HG03432 (cell line): ENCODE measurements at regions not wholly inside any gene's neighbourhood (a gene's known extent, or its start where the extent isn't known, plus 50 kb on each side); places are given as distances from the start of the nearest gene placed in this dataset.

Experiments
- ATAC-seq: cut with Tn5 transposase; IDR thresholded peaks from one replicate; pipeline ENCODE4 v1.9.1; 2021; ENCODE audit warnings: mild to moderate bottlenecking, moderate library complexity; ENCODE audit not compliant: unreplicated experiment

DNA sequence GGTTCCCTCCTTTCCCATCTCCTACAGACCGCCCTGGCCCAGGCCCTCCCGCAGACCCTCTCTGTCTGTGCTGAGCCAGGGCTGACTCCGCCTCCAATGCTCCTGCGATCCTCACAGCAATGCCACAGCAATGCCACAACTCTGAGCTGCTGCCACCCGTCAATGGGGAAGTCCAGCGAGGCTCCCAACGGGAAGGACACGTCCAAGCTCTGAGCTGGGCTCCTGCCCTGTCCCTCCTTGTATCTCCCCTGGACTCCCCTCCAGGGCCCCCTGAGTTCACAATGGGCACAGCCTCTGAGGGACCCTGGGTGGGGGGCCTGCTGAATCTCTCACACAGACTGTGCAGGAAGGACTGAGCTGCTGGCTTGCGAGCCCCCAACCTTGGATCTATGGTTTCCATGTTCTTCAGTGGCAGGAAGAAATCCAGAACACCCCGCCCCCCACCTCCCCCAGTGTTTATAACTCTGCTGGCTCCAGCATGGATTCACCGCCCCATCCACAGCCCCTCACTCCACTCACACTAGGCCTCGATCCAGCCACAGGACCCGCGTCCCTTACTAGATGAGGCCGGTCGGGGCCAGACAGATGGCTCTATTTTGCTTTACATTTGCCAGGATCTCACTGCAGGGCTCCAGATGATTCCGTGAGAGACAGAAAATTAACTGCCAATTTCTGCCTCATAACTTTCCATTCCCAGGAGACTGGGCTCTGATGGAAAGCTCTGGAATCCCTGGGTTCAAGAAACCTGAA lies 338.0 kb downstream of the MATN1 start:
- ATAC-seq, result no peak

DNA sequence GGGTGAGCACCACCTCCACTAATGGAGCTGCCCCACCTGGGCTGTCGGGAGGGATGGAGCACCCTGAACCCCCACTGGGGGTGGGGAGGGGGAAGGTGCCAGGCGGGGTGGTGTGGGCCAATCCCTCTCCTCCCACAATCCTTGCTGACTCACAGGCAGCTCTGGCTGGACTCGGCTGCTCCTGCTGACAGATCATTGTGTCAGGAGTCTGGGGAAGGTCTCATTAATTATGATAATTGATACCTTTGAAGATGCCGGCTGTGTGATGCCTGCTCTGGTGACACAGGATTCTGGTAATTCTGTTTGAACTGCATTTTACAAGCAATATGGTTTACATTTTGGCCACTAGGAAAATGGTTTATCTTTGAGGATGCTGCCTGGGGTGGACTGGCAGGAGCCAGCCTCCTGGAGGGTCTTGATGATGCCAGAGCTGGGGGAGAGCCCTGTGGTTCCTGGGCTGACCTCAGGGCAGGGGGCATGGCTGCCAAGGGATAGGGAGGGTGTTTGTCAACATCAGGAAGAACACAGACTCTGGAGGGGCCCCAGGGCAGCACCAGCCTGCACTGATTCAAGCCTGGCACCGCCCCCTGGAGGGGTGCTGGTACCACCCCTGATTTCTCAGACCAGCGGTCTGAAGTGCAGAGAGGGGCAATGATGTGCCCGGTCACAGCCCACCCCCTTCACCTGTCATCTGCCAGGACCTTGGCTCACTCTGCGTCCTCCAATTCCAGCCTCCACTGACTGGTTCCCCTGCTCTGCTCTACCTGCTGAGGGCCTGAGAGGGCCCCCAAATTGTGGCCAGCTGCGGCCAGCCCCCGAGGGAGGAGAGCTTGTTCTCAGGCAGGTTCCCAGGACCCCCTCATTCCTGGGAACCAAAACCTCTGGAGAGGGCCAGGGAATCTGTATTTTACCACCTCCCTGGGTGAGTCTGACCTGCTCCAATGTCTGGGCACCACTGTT lies 338.8 kb downstream of the MATN1 start:
- no peak for ATAC-seq

DNA sequence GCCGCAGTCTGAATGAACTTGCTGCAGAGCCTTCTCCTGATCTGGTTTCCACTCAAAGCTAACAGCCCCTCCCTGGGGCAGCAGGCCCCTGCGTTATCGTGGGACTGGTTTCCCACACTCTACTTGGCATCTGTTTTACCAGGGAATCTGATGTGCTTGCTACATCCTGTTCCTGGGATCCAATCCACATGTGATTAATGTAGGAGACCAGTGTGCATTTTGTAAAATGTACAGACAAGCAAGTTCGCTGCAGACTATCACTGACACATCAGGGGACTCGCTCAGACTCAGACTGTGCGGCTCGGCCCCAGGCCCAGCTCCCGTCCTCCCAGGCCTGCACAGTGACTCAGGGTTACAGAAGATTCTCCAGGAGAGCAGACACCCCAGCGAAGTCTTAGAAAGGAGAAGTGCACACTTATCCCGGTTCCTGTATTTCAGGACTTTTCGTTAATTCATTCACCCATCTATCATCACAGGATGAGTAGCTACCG lies 340.1 kb downstream of the MATN1 start:
- no peak for ATAC-seq

DNA sequence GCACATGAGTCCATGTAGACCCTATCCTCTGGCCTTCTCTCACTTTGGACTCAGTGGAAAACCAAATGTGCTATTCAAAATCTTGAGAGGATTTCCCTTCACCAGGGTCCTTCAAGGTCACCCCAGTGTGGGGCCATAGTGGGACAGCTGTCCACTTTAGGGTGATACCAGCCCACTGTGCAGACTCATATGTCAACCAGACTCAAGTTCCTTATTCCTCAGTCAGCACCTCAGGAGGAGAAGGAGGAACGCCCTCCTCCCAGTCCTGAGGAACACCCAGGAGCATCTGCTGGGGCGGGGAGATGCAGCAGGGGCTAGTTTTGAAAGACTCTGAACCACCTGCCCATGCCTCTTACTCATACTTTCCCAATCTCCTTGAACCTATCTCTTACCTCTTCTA lies 340.9 kb downstream of the MATN1 start:
- ATAC-seq, result no peak

DNA sequence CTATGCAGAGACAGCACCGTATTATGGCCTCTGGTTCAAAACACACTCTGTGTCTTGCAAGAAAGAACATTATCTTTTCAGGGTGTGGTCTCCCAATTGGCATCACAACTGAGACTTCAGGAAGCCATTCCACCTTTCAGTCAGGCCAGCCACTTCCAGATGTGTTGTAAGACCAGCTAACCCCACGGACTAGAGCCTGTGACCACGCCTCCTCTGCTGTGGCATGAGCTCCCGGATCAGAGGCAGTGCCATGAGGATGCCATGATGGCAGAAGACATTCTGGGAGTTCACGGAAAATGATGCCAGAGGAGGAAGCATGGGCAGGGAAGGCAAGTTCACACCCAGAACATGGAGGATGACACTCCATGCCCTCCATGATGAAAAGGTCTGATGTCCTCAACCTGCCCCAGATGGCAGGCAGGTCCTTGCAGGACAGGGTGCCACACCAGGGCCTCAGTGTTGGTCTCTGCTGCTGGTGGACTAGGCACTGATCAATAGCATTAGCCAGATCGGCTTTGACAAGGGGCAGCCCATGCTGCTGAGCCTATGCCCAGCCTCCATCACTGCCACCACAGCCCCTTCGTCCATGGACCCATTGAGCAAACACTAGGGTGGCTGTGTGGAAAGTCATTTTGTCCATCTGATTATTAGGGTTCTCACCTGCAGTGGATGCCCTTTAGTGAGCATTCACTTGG lies 341.6 kb downstream of the MATN1 start:
- ATAC-seq, result no peak

DNA sequence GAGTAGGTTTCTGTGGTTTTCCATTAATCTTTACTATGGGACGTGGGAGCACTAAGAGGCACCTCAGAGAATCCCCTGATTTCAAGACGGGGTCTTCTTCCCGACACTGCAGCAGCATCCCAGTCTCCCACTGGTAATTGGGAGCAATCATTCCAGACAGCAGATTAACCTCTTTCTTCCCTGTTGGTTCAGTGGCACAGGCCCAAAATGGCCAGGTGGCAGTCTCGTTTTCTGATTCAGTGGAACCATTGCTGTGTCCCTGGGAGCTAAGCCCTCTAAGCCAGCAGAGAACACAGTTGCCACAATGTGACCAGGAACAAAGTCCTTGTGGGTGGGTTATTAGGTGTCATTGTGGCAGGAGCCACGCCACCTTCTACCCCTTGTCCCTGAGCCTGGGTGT lies 342.1 kb downstream of the MATN1 start:
- ATAC-seq, result no peak

DNA sequence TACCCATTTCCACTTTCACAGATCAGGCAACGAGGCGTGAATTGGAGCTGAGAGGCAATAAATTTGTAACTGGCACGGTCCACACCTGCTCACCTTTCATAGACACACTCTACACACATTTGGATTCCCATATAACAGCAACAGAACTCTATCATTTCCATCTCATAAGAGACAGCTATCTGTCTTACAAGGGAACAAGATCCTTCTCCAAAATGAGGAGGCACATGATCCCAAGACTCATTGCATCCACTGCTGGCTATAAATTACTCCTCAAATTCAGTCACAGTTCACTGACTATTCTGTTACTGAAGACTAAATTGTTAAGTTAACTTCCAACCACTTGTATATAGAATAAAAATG lies 342.8 kb downstream of the MATN1 start:
- no peak for ATAC-seq

DNA sequence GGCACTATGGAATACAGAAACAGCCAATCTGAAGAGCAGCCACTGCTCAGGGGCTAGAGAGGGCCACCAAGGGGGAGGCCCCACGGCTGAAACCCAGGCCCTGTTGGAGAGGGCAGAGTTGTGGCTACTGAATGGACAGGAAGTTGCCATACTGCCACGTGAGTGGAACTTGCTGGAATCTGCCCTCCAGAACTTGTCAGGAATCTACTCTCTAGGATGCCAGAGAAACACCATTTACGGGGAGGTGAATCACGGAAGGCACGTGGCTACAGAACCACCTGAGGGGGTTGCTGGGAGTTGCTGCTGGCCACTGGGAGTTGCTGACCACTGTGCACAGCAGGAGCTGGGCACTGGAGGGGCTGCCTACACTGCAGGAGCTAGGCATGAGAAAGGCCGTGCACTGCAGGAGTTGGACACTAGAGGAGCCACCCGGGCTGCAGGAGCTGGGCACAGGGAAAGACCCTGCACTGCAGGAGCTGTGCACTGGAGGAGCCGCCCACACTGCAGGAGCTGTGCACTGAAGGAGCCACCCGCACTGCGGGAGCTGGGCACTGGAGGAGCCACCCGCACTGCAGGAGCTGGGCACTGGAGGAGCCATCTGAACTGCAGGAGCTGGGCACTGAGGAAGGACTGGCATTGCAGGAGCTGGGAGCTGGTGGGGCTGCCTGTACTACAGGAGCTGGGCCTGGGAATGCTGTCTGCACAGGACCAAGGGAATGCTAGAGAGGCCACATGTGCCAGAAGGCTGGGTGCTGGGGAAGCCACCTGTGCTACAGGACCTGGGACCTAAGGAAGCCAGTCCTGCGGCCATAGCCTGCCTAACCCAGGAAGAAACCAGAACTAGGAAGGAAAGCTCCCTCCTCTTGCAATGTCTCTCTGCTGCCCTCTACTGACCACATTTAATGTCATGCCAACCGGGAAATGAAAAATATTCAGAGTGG lies 343.4 kb downstream of the MATN1 start:
- ATAC-seq, result no peak

DNA sequence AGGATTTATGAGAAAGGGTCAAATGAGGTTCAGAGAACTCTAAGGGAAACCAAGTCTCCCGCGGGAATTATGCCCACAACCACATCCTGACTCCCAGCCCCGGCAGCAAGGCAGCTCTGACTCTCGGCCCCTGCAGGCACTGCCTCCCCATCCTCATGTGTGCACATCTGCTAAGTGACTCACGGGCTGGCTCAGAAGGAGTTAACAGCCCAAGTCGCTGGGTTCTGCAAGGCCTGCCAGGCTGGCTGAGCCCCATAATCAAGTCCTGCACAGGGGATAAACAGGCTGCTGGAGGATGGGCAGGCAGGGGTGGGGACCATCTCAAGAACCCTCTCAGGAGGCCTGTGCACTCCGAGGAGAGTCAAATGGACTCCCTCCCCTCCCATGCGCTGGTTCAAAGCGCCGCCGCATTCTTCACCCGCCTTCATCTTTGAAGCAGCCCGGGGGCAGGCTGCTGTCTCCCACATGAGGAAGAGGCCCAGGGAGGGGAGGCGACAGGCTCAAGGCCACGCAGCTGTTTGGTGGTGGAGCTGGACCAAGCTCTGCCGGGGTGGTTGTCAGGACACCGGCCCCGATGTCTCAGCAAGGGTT lies 344.3 kb downstream of the MATN1 start:
- ATAC-seq, result no peak

DNA sequence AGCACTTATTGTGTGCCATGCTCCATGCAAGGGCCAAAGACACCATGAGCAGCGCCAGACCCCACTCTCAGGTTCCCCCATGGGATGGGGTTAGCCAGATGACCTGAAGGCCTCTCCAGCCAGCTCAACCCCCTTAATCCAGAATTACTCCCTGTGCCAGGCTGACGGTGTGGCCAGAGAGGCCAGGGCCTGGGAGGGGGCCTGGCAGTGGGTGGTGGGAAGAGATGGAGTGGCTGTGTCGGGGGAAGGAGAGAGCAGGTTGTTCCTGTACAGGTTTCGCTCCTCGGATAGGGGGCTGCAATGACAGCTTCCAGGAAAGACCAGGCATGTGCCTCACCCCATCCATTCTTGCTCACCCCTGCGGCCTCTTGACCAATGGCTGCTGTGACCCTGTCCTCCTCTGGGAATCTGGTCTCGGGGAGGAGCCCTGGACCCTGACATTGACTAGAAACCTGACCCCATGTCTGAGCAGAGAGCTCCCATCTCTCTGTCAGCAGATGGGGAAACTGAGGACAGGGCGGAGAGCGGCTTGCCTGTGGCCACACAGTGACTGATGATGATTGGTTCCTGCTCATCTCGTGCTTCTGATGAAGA lies 345.3 kb downstream of the MATN1 start:
- ATAC-seq, result no peak

DNA sequence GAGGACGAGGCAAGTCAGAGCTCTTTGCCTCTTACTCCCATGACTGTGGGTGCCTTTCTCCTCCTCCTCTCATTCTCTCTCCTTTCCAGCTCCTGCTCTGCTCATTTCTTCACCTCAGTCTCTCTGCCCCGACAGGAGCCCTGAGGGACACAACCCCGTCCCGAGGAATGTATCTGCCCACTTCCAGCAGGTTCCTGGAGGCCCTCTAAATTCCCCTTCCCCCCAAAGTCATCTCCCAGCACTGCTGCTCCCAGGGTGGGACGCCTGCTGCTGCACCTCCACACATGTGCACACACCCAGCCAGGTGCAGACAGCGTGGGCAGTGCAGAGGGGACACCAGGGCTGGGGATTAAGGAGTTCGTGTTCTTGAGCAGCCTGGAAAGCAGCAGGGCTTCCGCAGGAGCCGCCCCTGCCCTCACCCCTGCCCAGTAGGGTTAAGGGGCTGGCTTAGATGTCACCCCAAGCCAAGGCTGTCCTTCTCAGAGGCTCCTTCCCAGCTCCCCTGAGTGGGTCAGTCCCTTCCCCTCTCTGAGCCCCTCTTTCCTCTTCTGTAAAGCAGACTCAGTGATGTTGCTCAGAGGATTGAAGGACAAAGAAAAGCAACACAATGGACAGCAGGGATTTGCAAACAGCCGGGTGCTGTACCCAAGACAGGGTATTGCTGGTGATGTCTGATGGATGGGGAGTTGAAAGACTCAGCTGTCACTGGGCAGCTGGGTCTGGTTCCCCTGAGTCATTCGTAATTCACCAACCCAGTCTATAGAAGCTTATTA lies 346.0 kb downstream of the MATN1 start:
- no peak for ATAC-seq

DNA sequence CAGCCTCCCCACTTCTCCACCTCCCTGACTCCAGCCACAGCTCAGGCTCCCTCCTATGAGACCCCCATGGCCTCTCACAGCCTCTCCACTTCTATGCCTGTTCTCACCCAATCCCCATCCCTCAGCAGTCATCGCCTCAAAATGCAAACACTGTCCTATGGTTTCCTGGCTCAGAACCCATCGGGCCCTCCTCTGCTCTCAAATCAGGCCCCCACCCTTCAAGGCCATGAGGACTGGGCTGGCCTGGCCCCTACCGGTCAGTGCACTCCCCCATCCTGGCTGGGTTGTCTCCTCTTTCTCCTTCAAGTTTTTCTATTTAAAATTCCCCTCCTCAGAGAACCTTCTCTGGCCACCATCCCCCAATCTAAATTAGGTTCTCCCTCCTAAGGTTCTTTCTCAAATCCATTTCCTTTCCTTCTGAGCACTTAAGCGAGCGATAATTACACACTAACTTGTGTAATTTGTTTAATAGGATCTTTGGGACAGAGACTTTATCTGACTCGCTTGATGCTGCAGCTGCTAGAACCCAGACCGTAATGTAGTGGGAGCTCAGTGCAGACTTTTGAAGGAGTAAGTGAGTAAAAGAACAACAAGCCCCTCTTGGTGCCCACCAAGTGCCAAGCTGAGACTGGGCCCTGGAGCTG lies 347.2 kb downstream of the MATN1 start:
- ATAC-seq, result no peak

DNA sequence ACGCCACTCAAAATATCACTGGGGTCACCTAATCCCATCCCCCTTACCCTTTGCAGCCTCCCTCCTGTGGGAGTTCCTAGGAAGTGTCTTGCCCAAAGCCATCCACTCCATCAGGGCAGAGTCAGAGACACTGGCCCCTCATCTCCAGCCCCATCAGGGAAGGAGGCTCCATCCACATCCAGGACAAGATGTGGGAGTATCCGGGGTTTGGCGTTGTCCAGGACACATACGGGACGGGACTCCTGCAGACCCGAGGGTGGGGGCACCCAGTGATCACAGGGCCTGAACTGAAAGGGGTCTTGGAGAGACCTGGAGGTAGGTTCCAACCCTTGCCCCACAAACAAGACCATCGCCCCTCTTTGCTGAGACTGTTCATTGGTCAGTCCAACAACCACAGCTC lies 348.2 kb downstream of the MATN1 start:
- no peak for ATAC-seq

DNA sequence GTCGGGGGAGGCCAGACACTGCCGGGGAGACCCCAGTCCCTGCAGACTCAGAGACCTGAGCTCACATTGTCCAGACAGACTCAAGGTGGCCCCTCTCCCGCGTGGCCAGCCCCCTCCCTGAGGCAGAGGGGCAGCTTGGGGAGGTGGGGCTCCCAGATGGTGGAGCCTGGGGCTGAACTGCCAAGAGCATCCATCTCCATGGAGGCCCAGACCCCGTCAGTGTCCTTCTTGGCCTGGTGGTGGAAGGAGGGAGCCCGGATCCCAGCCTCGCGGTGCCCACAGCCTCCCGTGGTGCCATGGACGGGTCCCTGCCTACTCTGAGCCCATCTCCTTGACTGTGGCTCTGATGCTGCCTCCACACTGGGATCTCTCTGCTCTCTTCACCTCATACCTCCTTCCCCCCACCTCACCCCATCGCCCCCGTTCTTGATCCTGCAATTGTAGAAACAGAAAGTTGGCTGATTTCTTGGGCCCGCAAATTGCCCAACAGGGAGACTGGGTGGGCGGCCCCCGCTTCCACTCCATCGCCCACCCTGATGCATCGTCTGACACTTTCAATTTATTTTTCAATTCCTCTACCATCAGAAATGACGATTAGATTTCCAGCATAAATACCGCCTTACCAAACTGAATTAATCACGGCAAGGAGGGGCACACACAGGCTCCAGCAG lies 348.9 kb downstream of the MATN1 start:
- ATAC-seq, result no peak

DNA sequence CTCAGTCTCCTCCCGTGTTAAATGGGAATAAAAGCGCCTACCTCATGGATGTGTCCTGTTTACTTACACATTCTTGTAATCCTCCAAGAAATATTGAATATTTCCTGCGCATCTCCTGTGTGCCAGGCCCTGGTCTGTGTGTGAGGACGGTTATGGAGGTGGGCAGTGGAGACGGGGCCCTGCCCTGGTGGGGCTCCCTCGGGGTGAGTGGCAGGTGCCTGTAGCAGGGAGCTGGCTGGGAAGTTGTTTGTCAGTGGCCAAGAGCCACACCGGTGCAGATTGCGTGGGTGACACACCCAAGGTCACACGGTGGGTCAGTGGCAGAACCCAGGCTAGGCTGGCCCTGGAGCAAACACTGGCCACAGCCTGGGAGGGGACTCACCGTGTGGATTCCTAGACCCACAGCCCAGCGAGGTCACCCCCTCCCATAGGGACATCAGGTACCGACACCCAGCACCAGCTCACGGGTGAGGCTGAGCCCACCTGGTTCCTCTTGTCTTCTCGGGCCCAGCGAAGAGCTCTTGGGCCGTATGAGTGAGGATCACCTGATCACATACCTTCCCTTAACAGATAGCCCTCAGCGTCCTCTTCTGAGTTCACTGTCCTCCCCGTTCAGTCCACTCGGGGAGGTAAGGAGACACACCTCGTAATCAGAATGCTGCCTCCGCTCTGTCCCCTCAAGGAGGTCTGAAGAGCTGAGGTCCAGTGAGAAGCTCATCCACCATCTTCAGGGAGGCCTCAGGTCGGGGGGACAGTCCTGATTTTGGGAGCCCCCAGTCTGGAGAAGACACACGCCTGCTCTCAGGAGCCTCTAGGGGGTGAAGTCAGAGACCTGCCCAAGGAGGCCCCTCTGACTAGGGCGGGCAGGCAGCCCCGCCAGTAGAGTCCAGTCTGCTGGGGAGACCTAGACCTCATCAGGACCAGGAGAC lies 349.6 kb downstream of the MATN1 start:
- no peak for ATAC-seq

DNA sequence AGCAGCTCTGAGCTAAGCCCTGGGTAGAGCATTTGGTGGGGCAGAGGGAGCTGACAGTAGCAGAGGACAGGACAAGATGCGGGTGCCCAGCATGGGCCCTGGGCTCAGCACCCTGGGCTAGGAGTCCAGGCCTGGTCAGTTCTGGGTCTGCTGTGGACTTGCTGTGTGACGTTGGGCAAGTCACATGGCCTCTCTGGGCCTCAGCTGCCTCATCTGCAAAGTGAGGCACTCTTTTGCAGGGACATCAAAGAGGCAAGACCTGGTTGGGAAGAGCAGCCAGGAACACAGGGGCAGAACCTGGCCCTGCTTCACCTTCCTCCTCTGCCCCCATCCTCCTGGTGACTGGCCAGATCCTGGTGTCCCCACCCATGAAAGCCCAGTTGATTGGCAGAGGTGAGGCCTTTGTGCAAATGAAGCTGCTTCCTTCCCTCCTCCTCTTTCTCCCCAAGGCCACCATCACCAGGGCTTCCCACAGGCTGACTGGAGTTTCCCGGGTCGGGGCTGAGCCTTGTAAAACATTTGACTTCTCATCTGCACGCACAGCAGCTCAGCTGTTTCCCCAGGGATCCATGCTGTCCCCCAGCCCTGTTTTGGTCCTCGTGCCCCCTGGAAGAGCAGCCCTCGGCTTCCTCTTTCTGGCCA lies 350.5 kb downstream of the MATN1 start:
- no peak for ATAC-seq
